ENCODE measurements at regions not wholly inside any gene's neighbourhood (a gene's known extent, or its start where the extent isn't known, plus 50 kb on each side); places are given as distances from the start of the nearest gene placed in this dataset.

GRCh38 chr6:82608781-82609180 is 245.2 kb downstream of the TPBG start:
- Histone ChIP-seq H3K9me3 (ENCODE audit: low read length) (no peaks in the 10 kb centered on the region), H4K20me1 (ENCODE audit: insufficient read depth, low read length) (no peaks in the 10 kb centered on the region), H3K79me2 (ENCODE audit: insufficient read depth, low read depth, low read length) (no peaks in the 10 kb centered on the region), H3K4me2 (ENCODE audit: low read length) (no peak overlapping the region), H3K4me3 (ENCODE audit: low read depth, low read length, poor library complexity, severe bottlenecking) (no peak overlapping the region), H3K4me1 (ENCODE audit: insufficient read depth, low read length, poor library complexity, severe bottlenecking) (no peaks in the 10 kb centered on the region), H2AFZ (ENCODE audit: low read length) (no peak overlapping the region), H3K27ac (ENCODE audit: low read depth, low read length, poor library complexity, severe bottlenecking) (no peak overlapping the region), H3K9me2 (ENCODE audit: insufficient read depth, low read length) (no peaks in the 10 kb centered on the region), H3K36me3 (ENCODE audit: insufficient read depth, low read length) (no peaks in the 10 kb centered on the region)
- ChIA-PET POLR2A (interaction anchor here (0.6 kb wide), 1 partner anchor 141 kb away, joined by 3 read pairs; no protein-coding TSS in a partner anchor), CTCF (ENCODE audit: unreplicated experiment) (no interaction called here)
- intact Hi-C loops (cut with micrococcal nuclease; ENCODE audit: unreplicated experiment) = no loop called here
- DNase-seq (ENCODE audit: low spot score) = no peak
- no TSS peak for BruUV-seq (replicated peaks)
- TF ChIP-seq EZH2phosphoT487 (IDR thresholded peaks at IDR 0.05; ENCODE audit: borderline replicate concordance, low read depth, low read length) (no peak), CTCF (conservative IDR thresholded peaks at IDR 0.05; ENCODE audit: low read length) (no peak)

DNA sequence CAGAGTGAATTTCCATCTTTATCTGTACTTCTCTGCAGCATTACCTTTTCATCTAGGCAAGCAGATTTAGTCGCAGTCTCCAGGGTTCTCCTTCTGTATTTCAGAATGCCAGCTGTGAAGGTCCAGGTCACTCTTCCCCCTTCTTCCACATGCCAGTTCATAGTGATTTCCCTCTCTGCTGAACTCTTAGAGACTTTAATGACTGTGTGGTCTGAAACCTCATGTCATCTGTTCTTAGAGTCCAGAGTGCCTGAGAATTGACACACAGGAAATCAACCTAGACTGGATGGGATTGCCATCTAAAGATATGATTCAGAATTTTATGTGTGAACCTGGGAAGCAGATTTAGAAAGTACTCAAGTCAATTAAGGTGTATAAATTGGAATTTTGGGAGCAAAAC is 248.1 kb downstream of the TPBG start:
- Histone ChIP-seq H2AFZ (ENCODE audit: low read length) (no peak overlapping the region), H3K79me2 (ENCODE audit: insufficient read depth, low read depth, low read length) (no peaks in the 10 kb centered on the region), H3K4me1 (ENCODE audit: insufficient read depth, low read length, poor library complexity, severe bottlenecking) (no peaks in the 10 kb centered on the region), H3K4me2 (ENCODE audit: low read length) (no peak overlapping the region), H3K4me3 (ENCODE audit: low read depth, low read length, poor library complexity, severe bottlenecking) (no peak overlapping the region), H3K9me3 (ENCODE audit: low read length) (no peaks in the 10 kb centered on the region), H3K36me3 (ENCODE audit: insufficient read depth, low read length) (no peaks in the 10 kb centered on the region), H3K27ac (ENCODE audit: low read depth, low read length, poor library complexity, severe bottlenecking) (no peak overlapping the region), H3K9me2 (ENCODE audit: insufficient read depth, low read length) (no peaks in the 10 kb centered on the region), H4K20me1 (ENCODE audit: insufficient read depth, low read length) (no peaks in the 10 kb centered on the region)
- TF ChIP-seq CTCF (conservative IDR thresholded peaks at IDR 0.05; ENCODE audit: low read length) = no peak
- TF ChIP-seq EZH2phosphoT487 (IDR thresholded peaks at IDR 0.05; ENCODE audit: borderline replicate concordance, low read depth, low read length) = no peak
- BruUV-seq (replicated peaks) = no TSS peak
- POLR2A ChIA-PET = no interaction called here
- intact Hi-C loops (cut with micrococcal nuclease; ENCODE audit: unreplicated experiment) = no loop called here
- no peak for DNase-seq (ENCODE audit: low spot score)
- CTCF ChIA-PET (ENCODE audit: unreplicated experiment) = no interaction called here

DNA sequence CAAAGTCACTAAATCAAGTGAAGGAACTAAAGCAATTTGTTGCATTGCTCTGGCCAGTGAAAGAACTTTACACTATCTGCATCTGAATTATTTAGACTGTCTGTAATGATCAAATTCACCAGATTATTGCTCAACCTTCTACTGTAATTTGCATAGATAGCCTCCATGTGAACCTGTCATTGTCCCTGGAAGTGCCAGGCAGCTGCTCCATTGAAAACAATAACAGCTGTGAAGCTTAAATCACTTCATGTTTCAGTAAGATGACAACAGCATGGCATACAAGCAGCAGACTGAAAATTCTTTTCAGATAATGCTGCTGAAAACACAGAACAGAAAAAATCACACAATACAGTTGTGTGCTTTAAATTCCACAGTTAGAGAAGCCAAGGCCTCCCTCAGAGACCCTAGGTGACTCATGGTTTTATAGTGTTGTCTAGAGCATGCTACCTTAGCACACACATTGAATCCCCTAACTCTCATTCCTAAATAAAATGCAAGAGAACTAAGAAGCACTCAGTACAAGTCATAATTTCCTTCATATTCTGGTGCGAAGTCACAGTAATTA is 248.9 kb downstream of the TPBG start:
- POLR2A ChIA-PET = no interaction called here
- Histone ChIP-seq H3K79me2 (ENCODE audit: insufficient read depth, low read depth, low read length) (no peaks in the 10 kb centered on the region), H3K9me3 (ENCODE audit: low read length) (no peaks in the 10 kb centered on the region), H3K9me2 (ENCODE audit: insufficient read depth, low read length) (no peaks in the 10 kb centered on the region), H3K4me3 (ENCODE audit: low read depth, low read length, poor library complexity, severe bottlenecking) (no peak overlapping the region), H3K36me3 (ENCODE audit: insufficient read depth, low read length) (no peaks in the 10 kb centered on the region), H4K20me1 (ENCODE audit: insufficient read depth, low read length) (no peaks in the 10 kb centered on the region), H3K4me2 (ENCODE audit: low read length) (no peak overlapping the region), H2AFZ (ENCODE audit: low read length) (no peak overlapping the region), H3K27ac (ENCODE audit: low read depth, low read length, poor library complexity, severe bottlenecking) (no peak overlapping the region), H3K4me1 (ENCODE audit: insufficient read depth, low read length, poor library complexity, severe bottlenecking) (no peaks in the 10 kb centered on the region)
- CTCF ChIA-PET (ENCODE audit: unreplicated experiment) = no interaction called here
- intact Hi-C loops (cut with micrococcal nuclease; ENCODE audit: unreplicated experiment) = no loop called here
- no TSS peak for BruUV-seq (replicated peaks)
- DNase-seq (ENCODE audit: low spot score) = no peak
- no peak for TF ChIP-seq CTCF (conservative IDR thresholded peaks at IDR 0.05; ENCODE audit: low read length)
- TF ChIP-seq EZH2phosphoT487 (IDR thresholded peaks at IDR 0.05; ENCODE audit: borderline replicate concordance, low read depth, low read length) = no peak
